CD4-positive, alpha-beta memory T cell (primary cell): ENCODE measurements at regions not wholly inside any gene's neighbourhood (a gene's known extent, or its start where the extent isn't known, plus 50 kb on each side); places are given as distances from the start of the nearest gene placed in this dataset.

Source experiments
- CTCF ChIA-PET: fragments of 350-600 bp; sonication (Branson Sonifier 250); formaldehyde crosslinking; loops from one replicate; lab custom pipeline; 2021; ENCODE audit warnings: inconsistent platforms; ENCODE audit not compliant: partially characterized antibody; lab: Charles Lee
- POLR2A ChIA-PET: fragments of 350-600 bp; sonication (Branson Sonifier 250); formaldehyde crosslinking; loops from one replicate; lab custom pipeline; 2021; ENCODE audit not compliant: partially characterized antibody; lab: Charles Lee
- DNase-seq, 5 donors: peaks; one replicate each; pipeline versions ENCODE4 v3.0.0 to v3.0.0-alpha.2; 2020 to 2022; ENCODE audit warnings: mixed read lengths in 1 of 5
- H3K27ac ChIP-seq: one replicate; pipeline ENCODE4 v1.7.0; 2013; ENCODE audit warnings: low read depth, low read length
- H3K27me3 ChIP-seq: 2 replicates; pipeline ENCODE4 v1.7.0; 2013; ENCODE audit warnings: mild to moderate bottlenecking, low read length, moderate library complexity; ENCODE audit not compliant: insufficient read depth
- H3K36me3 ChIP-seq: 2 replicates; pipeline ENCODE4 v1.7.0; 2013; ENCODE audit warnings: mild to moderate bottlenecking, low read length, moderate library complexity; ENCODE audit not compliant: insufficient read depth
- H3K4me1 ChIP-seq: 2 replicates; pipeline ENCODE4 v1.7.0; 2013; ENCODE audit warnings: mild to moderate bottlenecking, low read length, moderate library complexity; ENCODE audit not compliant: insufficient read depth
- H3K4me3 ChIP-seq, 2 donors: one replicate each; pipeline ENCODE4 v1.7.0; 2013; ENCODE audit warnings: low read length in 2 of 2, mild to moderate bottlenecking in 1 of 2
- H3K9me3 ChIP-seq, 2 donors: one replicate each; pipeline ENCODE4 v1.7.0; 2013; ENCODE audit warnings: low read length in 2 of 2, control low read depth in 1 of 2; ENCODE audit not compliant: control insufficient read depth in 1 of 2
- H3K27ac Mint-ChIP-seq, 7 donors: one replicate each; pipeline ENCODE4 v1.8.0; 2020 to 2021; ENCODE audit warnings: mixed read lengths in 7 of 7, mild to moderate bottlenecking in 6 of 7, inconsistent platforms in 3 of 7, moderate library complexity in 3 of 7
- H3K27me3 Mint-ChIP-seq, 2 donors: one replicate each; pipeline ENCODE4 v1.8.0; 2020 to 2021; ENCODE audit warnings: mixed read lengths in 2 of 2
- H3K36me3 Mint-ChIP-seq, 2 donors: one replicate each; pipeline ENCODE4 v1.8.0; 2020 to 2021; ENCODE audit warnings: mixed read lengths in 2 of 2, inconsistent platforms in 1 of 2, mild to moderate bottlenecking in 1 of 2
- H3K4me1 Mint-ChIP-seq, 4 donors: one replicate each; pipeline ENCODE4 v1.8.0; 2020 to 2021; ENCODE audit warnings: mixed read lengths in 4 of 4, mild to moderate bottlenecking in 1 of 4
- H3K4me3 Mint-ChIP-seq, 8 donors: one replicate each; pipeline ENCODE4 v1.8.0; 2020 to 2021; ENCODE audit warnings: mixed read lengths in 8 of 8, mild to moderate bottlenecking in 7 of 8, moderate library complexity in 6 of 8, inconsistent platforms in 3 of 8
- H3K9me3 Mint-ChIP-seq, 8 donors: one replicate each; pipeline ENCODE4 v1.8.0; 2020 to 2021; ENCODE audit warnings: mixed read lengths in 8 of 8, mild to moderate bottlenecking in 5 of 8, inconsistent platforms in 3 of 8, moderate library complexity in 1 of 8
- intact Hi-C: fragments of 100-400 bp; cut with micrococcal nuclease; formaldehyde crosslinking; loops from one replicate; pipeline ENCODE4 v1.15.1; 2023

- DNase-seq = no peak
- CTCF ChIA-PET = no interaction called here
- Mint-ChIP-seq H3K36me3 (no peaks in the 10 kb centered on the region), H3K27me3 (no peaks in the 10 kb centered on the region), H3K27ac (no peak overlapping the region), H3K9me3 (peaks cover 0 to 4% (median under 1%) of the 10 kb centered on the region in 8 donors), H3K4me1 (no peaks in the 10 kb centered on the region), H3K4me3 (no peak overlapping the region)
- POLR2A ChIA-PET = interaction anchor here (0.6 kb wide), 1 partner anchor 10 kb away, joined by 4 read pairs; no protein-coding TSS in a partner anchor
- Histone ChIP-seq H3K36me3 (no peaks in the 10 kb centered on the region), H3K27ac (no peak overlapping the region), H3K4me3 (no peak overlapping the region), H3K4me1 (no peaks in the 10 kb centered on the region), H3K27me3 (no peaks in the 10 kb centered on the region), H3K9me3 (no peaks in the 10 kb centered on the region)
- intact Hi-C loops = no loop called here
Measured at GRCh38 chr6:113147544-113147943, 709.6 kb upstream of the MARCKS start.

GRCh38 chr6:113148566-113148965 lies 708.6 kb upstream of the MARCKS start:
- Histone ChIP-seq H3K36me3 (no peaks in the 10 kb centered on the region), H3K9me3 (no peaks in the 10 kb centered on the region), H3K4me3 (no peak overlapping the region), H3K4me1 (no peaks in the 10 kb centered on the region), H3K27me3 (no peaks in the 10 kb centered on the region), H3K27ac (no peak overlapping the region)
- no peak overlapping the region for H3K4me3 Mint-ChIP-seq
- no peak overlapping the region for H3K27ac Mint-ChIP-seq
- no peak for DNase-seq
- no peaks in the 10 kb centered on the region for H3K36me3 Mint-ChIP-seq
- no peaks in the 10 kb centered on the region for H3K27me3 Mint-ChIP-seq
- intact Hi-C loops = no loop called here
- no peaks in the 10 kb centered on the region for H3K4me1 Mint-ChIP-seq
- ChIA-PET POLR2A (no interaction called here), CTCF (no interaction called here)
- H3K9me3 Mint-ChIP-seq = peaks cover 0 to 4% (median under 1%) of the 10 kb centered on the region in 8 donors

GRCh38 chr6:113149511-113149910 lies 707.6 kb upstream of the MARCKS start:
- Histone ChIP-seq H3K4me1 (no peaks in the 10 kb centered on the region), H3K27me3 (no peaks in the 10 kb centered on the region), H3K4me3 (no peak overlapping the region), H3K27ac (no peak overlapping the region), H3K9me3 (no peaks in the 10 kb centered on the region), H3K36me3 (no peaks in the 10 kb centered on the region)
- Mint-ChIP-seq H3K4me1 (no peaks in the 10 kb centered on the region), H3K4me3 (no peak overlapping the region), H3K27ac (no peak overlapping the region), H3K36me3 (no peaks in the 10 kb centered on the region), H3K27me3 (no peaks in the 10 kb centered on the region), H3K9me3 (peaks cover 0 to 4% (median 2%) of the 10 kb centered on the region in 8 donors)
- DNase-seq = no peak
- intact Hi-C loops = no loop called here
- POLR2A ChIA-PET = no interaction called here
- CTCF ChIA-PET = no interaction called here

GRCh38 chr6:113160306-113161017 lies 696.7 kb upstream of the MARCKS start:
- CTCF ChIA-PET = no interaction called here

GRCh38 chr6:113161018-113161315 lies 696.2 kb upstream of the MARCKS start:
- H3K27ac Mint-ChIP-seq = no peak overlapping the region
- no peaks in the 10 kb centered on the region for H3K36me3 Mint-ChIP-seq
- POLR2A ChIA-PET = no interaction called here

More at GRCh38 chr6:113160306-113161017, 696.7 kb upstream of the MARCKS start:
- POLR2A ChIA-PET = no interaction called here
- Histone ChIP-seq H3K4me1 (no peaks in the 10 kb centered on the region), H3K4me3 (no peak overlapping the region), H3K9me3 (peaks cover 0 to 3% of the 10 kb centered on the region in 2 donors), H3K27me3 (no peaks in the 10 kb centered on the region), H3K27ac (no peak overlapping the region), H3K36me3 (no peaks in the 10 kb centered on the region)
- Mint-ChIP-seq H3K27me3 (no peaks in the 10 kb centered on the region), H3K9me3 (peaks cover 0 to 6% (median 2%) of the 10 kb centered on the region in 8 donors), H3K4me1 (no peaks in the 10 kb centered on the region), H3K4me3 (no peak overlapping the region), H3K27ac (no peak overlapping the region), H3K36me3 (no peaks in the 10 kb centered on the region)
- intact Hi-C loops = no loop called here
- DNase-seq = no peak

GRCh38 chr6:113162739-113163138 lies 694.4 kb upstream of the MARCKS start:
- no peaks in the 10 kb centered on the region for H3K27me3 Mint-ChIP-seq
- Histone ChIP-seq H3K27me3 (no peaks in the 10 kb centered on the region), H3K4me3 (no peak overlapping the region), H3K27ac (no peak overlapping the region), H3K9me3 (no peaks in the 10 kb centered on the region), H3K36me3 (no peaks in the 10 kb centered on the region), H3K4me1 (no peaks in the 10 kb centered on the region)
- CTCF ChIA-PET = no interaction called here
- H3K27ac Mint-ChIP-seq = no peak overlapping the region
- no peaks in the 10 kb centered on the region for H3K36me3 Mint-ChIP-seq
- H3K4me3 Mint-ChIP-seq = no peak overlapping the region
- POLR2A ChIA-PET = no interaction called here
- no peaks in the 10 kb centered on the region for H3K9me3 Mint-ChIP-seq
- intact Hi-C loops = no loop called here
- no peaks in the 10 kb centered on the region for H3K4me1 Mint-ChIP-seq
- no peak for DNase-seq

More at GRCh38 chr6:113161018-113161315, 696.2 kb upstream of the MARCKS start:
- Histone ChIP-seq H3K9me3 (peaks cover 0 to 3% of the 10 kb centered on the region in 2 donors), H3K36me3 (no peaks in the 10 kb centered on the region), H3K4me3 (no peak overlapping the region), H3K27ac (no peak overlapping the region), H3K4me1 (no peaks in the 10 kb centered on the region), H3K27me3 (no peaks in the 10 kb centered on the region)
- Mint-ChIP-seq H3K4me1 (no peaks in the 10 kb centered on the region), H3K9me3 (peaks cover 0 to 5% (median 1%) of the 10 kb centered on the region in 8 donors), H3K4me3 (no peak overlapping the region), H3K27me3 (no peaks in the 10 kb centered on the region)
- CTCF ChIA-PET = no interaction called here
- intact Hi-C loops = no loop called here
- no peak for DNase-seq

GRCh38 chr6:113168057-113168456 lies 689.1 kb upstream of the MARCKS start:
- POLR2A ChIA-PET = no interaction called here
- H3K27me3 ChIP-seq = no peaks in the 10 kb centered on the region
- no peaks in the 10 kb centered on the region for H3K36me3 Mint-ChIP-seq
- H3K9me3 ChIP-seq = peaks cover 0 to 5% of the 10 kb centered on the region in 2 donors
- peaks cover 0 to 9% (median 0%) of the 10 kb centered on the region in 8 donors for H3K9me3 Mint-ChIP-seq
- intact Hi-C loops = no loop called here
- H3K4me3 ChIP-seq = no peak overlapping the region
- H3K36me3 ChIP-seq = no peaks in the 10 kb centered on the region
- no peaks in the 10 kb centered on the region for H3K4me1 ChIP-seq
- H3K27ac Mint-ChIP-seq = no peak overlapping the region
- no peaks in the 10 kb centered on the region for H3K4me1 Mint-ChIP-seq
- H3K27ac ChIP-seq = no peak overlapping the region
- DNase-seq = no peak
- no peaks in the 10 kb centered on the region for H3K27me3 Mint-ChIP-seq
- no peak overlapping the region for H3K4me3 Mint-ChIP-seq
- CTCF ChIA-PET = no interaction called here
